ENCODE measurements at regions not wholly inside any gene's neighbourhood (a gene's known extent, or its start where the extent isn't known, plus 50 kb on each side); places are given as distances from the start of the nearest gene placed in this dataset.

DNA sequence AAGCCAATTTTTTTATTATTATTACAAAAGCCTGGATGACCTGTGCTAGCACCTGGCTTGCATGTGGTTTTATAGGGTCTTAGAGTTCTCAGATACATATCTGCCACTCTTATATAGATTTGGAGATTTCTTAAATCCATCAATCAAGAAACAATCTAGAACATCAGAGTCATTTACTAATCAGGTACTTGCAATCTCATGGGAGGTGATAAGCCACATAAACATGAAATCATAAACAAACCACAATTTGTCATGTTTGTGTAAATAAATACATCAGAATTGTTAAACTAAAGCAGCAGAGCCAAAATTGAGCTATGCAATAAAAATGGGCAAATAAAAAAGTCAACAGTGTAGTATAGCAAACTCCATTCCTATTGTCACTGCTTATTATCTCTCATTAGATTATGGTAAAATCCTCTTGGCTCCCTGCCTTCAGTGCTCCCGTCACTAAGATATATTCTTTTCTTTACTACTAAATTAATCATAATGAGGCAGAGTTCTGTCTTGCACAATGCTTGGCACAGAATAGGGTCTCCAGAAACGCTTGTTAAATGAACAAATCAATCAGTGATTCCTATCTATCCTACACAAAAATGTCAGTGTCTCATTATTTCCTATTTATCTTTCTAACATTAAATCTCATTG lies 108.7 kb upstream of the TTC29 start:
- ATAC-seq (no peak), DNase-seq (no peak)
- Mint-ChIP-seq H3K4me1 (peaks cover 12% of the 10 kb centered on the region), H3K4me3 (no peak overlapping the region), H3K27me3 (peaks cover 8% of the 10 kb centered on the region), H3K27ac (no peak overlapping the region), H3K36me3 (ENCODE audit: low read depth) (peaks cover 2% of the 10 kb centered on the region), H3K9me3 (ENCODE audit: low read depth) (no peaks in the 10 kb centered on the region)
- ChIA-PET POLR2A (no interaction called here), CTCF (no interaction called here)
- intact Hi-C loops (cut with DNase I, micrococcal nuclease): no loop called here

DNA sequence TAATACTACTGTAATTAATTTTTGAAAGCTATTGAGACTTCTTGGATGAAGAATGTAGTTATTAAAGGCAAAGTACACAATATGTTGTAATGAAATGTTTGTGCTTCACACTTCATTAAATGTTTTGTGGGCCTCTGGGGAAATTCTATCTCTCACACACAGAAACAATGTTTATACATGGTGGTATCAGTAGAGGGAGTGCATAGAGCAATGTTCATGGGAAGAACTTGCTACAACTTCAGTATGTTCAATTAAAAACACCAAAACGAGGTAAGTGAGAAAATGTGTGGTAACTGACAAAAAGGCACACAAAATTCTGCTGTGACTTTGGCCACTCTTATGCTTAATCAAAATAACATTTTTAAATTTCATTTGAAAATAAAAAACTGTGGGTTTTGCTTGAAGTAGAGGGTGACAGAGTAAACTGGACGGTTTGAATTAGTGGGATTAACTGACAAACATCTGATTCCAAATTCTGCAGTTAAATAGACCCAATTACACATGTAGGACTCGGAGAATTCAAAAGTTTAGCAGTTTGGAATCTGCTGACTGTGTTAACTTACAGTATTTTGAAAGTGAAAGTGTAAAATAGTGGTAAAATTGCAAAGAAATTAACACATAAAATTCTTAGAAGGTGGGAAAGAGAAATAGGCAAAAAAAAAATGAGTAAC lies 111.4 kb upstream of the TTC29 start:
- Mint-ChIP-seq H3K27me3 (peaks cover 6% of the 10 kb centered on the region), H3K4me1 (peaks cover 12% of the 10 kb centered on the region)

DNA sequence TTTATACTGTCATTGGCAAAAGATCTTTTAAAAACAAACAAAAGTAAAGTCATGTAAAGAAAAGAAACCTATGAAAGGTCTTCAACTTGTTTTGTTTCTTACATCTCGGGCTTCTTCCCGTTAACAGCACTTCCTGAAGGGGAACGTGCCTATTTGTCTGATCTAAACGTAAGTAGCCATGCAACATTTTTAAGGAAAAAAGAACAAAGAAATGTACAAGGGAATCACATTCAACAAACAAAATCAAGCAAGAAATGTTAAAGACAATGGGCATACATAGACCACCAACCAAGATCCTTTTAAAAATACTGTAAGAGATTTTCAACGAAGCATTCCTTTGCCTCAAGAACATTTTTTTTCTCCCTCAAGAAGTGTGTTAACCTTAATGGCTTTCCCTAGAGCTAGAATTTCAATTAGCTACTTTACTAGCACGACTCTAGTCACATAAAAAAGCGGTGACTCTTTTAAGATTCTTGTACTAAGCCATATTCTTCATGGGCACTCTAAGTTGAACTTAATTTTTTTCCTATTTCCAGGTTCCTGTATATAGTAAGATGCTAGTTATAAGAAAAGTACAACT lies 112.0 kb upstream of the TTC29 start:
- ChIA-PET POLR2A (no interaction called here), CTCF (no interaction called here)
- peak overlapping the region; percentile 77 for H3K27ac Mint-ChIP-seq
- intact Hi-C loops (cut with DNase I, micrococcal nuclease): no loop called here
- no peak for ATAC-seq
- no peak for DNase-seq
- H3K4me3 Mint-ChIP-seq: peak overlapping the region; percentile 63
- H3K36me3 Mint-ChIP-seq (ENCODE audit: low read depth): peaks cover 2% of the 10 kb centered on the region
- peaks cover 2% of the 10 kb centered on the region for H3K27me3 Mint-ChIP-seq
- peaks cover 12% of the 10 kb centered on the region for H3K4me1 Mint-ChIP-seq
- H3K9me3 Mint-ChIP-seq (ENCODE audit: low read depth): no peaks in the 10 kb centered on the region

More for the DNA sequence above, 111.4 kb upstream of the TTC29 start:
- no peaks in the 10 kb centered on the region for H3K9me3 Mint-ChIP-seq (ENCODE audit: low read depth)
- ChIA-PET CTCF (interaction anchor here (0.6 kb wide), 1 partner anchor 1959 kb away, joined by 3 read pairs; the partner anchor contains the start of genes ABCE1 and ANAPC10), POLR2A (no interaction called here)
- H3K36me3 Mint-ChIP-seq (ENCODE audit: low read depth): peaks cover 2% of the 10 kb centered on the region
- H3K4me3 Mint-ChIP-seq: peak overlapping the region; percentile 63
- intact Hi-C loops (cut with DNase I, micrococcal nuclease): no loop called here
- peak overlapping the region; percentile 77 for H3K27ac Mint-ChIP-seq
- DNase-seq (no peak), ATAC-seq (no peak)

- no peak for DNase-seq
- Mint-ChIP-seq H3K27ac (no peak overlapping the region), H3K4me1 (peaks cover 12% of the 10 kb centered on the region), H3K9me3 (ENCODE audit: low read depth) (no peaks in the 10 kb centered on the region), H3K4me3 (no peak overlapping the region), H3K27me3 (peaks cover 2% of the 10 kb centered on the region), H3K36me3 (ENCODE audit: low read depth) (peaks cover 2% of the 10 kb centered on the region)
- ATAC-seq: no peak
- ChIA-PET POLR2A (no interaction called here), CTCF (no interaction called here)
- intact Hi-C loops (cut with DNase I, micrococcal nuclease): no loop called here
These were observed 113.5 kb upstream of the TTC29 start for GRCh38 chr4:147059064-147059731.

GRCh38 chr4:147060151-147060931 lies 114.7 kb upstream of the TTC29 start:
- Mint-ChIP-seq H3K4me3 (no peak overlapping the region), H3K27me3 (peaks cover 2% of the 10 kb centered on the region), H3K9me3 (ENCODE audit: low read depth) (no peaks in the 10 kb centered on the region), H3K27ac (no peak overlapping the region), H3K36me3 (ENCODE audit: low read depth) (peaks cover 2% of the 10 kb centered on the region), H3K4me1 (peaks cover 12% of the 10 kb centered on the region)
- ATAC-seq: no peak
- CTCF ChIA-PET: interaction anchor here (0.8 to 1.3 kb wide), 3 partner anchors 10 to 235 kb away, joined by 3 to 4 read pairs (median 4); no protein-coding TSS in a partner anchor
- intact Hi-C loops (cut with DNase I, micrococcal nuclease): no loop called here
- POLR2A ChIA-PET: no interaction called here
- no peak for DNase-seq

DNA sequence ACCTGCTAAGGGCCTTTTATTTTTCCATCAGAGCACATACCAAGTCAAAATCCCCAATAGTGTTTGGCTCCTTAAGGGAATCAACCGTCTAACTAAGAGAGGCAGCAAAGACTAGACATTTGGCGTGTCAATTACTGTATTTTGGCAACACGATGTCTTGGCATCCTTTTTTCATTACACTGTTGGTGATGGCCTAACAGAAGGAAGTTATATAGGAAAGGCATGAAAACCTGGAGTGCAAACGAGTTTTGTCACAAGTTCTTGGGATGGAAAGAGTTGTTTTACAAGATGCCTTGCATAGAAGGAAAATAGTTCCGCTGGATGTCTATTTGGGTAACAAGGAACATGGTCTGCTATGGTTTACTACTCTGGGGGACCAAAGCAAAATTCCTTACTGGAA lies 119.2 kb upstream of the TTC29 start:
- Mint-ChIP-seq H3K27ac (no peak overlapping the region), H3K9me3 (ENCODE audit: low read depth) (no peaks in the 10 kb centered on the region), H3K27me3 (peaks cover 3% of the 10 kb centered on the region), H3K36me3 (ENCODE audit: low read depth) (no peaks in the 10 kb centered on the region), H3K4me1 (no peaks in the 10 kb centered on the region), H3K4me3 (no peak overlapping the region)
- DNase-seq (no peak), ATAC-seq (no peak)
- intact Hi-C loops (cut with DNase I, micrococcal nuclease): no loop called here
- ChIA-PET POLR2A (no interaction called here), CTCF (interaction anchor here (0.6 kb wide), 1 partner anchor 106 kb away, joined by 3 read pairs; no protein-coding TSS in a partner anchor)

GRCh38 chr4:147068564-147068963 lies 122.9 kb upstream of the TTC29 start:
- H3K27ac Mint-ChIP-seq: no peak overlapping the region
- no peaks in the 10 kb centered on the region for H3K4me1 Mint-ChIP-seq
- no peaks in the 10 kb centered on the region for H3K36me3 Mint-ChIP-seq (ENCODE audit: low read depth)
- no peak overlapping the region for H3K4me3 Mint-ChIP-seq
- ATAC-seq (no peak), DNase-seq (no peak)
- ChIA-PET POLR2A (no interaction called here), CTCF (interaction anchor here (0.6 to 1.3 kb wide), 3 partner anchors 28 to 769 kb away, joined by 3 to 5 read pairs (median 3); no protein-coding TSS in a partner anchor)
- intact Hi-C loops (cut with DNase I, micrococcal nuclease): no loop called here
- H3K27me3 Mint-ChIP-seq: peaks cover 18% of the 10 kb centered on the region
- peaks cover 8% of the 10 kb centered on the region for H3K9me3 Mint-ChIP-seq (ENCODE audit: low read depth)

DNA sequence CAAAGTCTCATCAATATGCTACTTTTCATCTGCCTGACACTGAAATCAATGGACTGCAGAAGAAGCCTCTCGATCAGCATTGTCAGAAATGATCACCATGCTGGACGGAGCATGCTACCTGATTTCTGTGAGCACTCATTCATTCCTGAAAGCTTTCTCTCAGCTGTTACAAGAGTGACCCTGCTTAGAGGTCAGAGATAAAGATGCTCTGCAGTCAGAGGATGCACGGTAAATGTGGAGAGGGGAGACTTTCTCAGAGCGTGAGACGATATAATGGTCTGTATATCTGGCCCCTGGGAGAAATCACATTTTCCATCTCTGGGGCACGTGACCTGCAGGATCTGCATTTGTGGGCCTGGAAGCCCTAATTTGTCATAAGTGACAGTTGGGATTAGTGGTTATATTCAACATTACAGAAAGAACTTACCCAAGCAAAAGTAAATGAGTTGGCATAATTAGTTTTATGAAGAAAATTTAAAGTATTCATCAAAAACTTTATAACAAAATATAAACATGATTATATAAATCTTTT lies 125.6 kb upstream of the TTC29 start:
- Mint-ChIP-seq H3K27me3 (peaks cover 19% of the 10 kb centered on the region), H3K36me3 (ENCODE audit: low read depth) (no peaks in the 10 kb centered on the region), H3K9me3 (ENCODE audit: low read depth) (peaks cover 8% of the 10 kb centered on the region), H3K4me1 (no peaks in the 10 kb centered on the region), H3K27ac (no peak overlapping the region), H3K4me3 (no peak overlapping the region)
- ChIA-PET CTCF (no interaction called here), POLR2A (no interaction called here)
- DNase-seq: no peak
- intact Hi-C loops (cut with DNase I, micrococcal nuclease): no loop called here
- no peak for ATAC-seq

- Mint-ChIP-seq H3K36me3 (ENCODE audit: low read depth) (no peaks in the 10 kb centered on the region), H3K4me3 (no peak overlapping the region), H3K4me1 (no peaks in the 10 kb centered on the region), H3K27me3 (peaks cover 26% of the 10 kb centered on the region), H3K27ac (no peak overlapping the region), H3K9me3 (ENCODE audit: low read depth) (peaks cover 8% of the 10 kb centered on the region)
- POLR2A ChIA-PET: no interaction called here
- CTCF ChIA-PET: no interaction called here
- DNase-seq: no peak
- intact Hi-C loops (cut with DNase I, micrococcal nuclease): no loop called here
- no peak for ATAC-seq
These were observed 130.5 kb upstream of the TTC29 start for GRCh38 chr4:147076179-147076578.

DNA sequence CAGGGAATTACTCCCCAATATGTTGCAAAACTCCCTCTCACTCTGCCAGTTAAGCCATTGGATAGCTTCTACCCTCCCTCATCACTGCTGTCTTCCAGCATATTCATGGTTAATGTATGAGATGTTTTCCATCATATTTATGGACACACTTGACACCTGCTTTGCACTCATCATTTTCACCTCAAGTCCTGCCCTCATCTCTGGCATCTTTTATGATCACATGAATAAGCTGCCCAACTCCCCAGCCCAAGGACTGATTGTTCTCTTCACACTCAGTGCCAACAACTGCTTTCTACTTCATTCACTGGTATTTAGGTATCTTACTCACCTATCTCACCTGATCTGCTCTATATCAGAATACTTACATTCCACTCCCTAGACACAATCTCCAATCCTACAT lies 131.1 kb upstream of the TTC29 start:
- no peak overlapping the region for H3K27ac Mint-ChIP-seq
- ATAC-seq: no peak
- CTCF ChIA-PET: no interaction called here
- no peaks in the 10 kb centered on the region for H3K4me1 Mint-ChIP-seq
- H3K9me3 Mint-ChIP-seq (ENCODE audit: low read depth): peaks cover 8% of the 10 kb centered on the region
- H3K36me3 Mint-ChIP-seq (ENCODE audit: low read depth): no peaks in the 10 kb centered on the region
- POLR2A ChIA-PET: no interaction called here
- intact Hi-C loops (cut with DNase I, micrococcal nuclease): no loop called here
- no peak overlapping the region for H3K4me3 Mint-ChIP-seq
- no peak for DNase-seq
- H3K27me3 Mint-ChIP-seq: peaks cover 25% of the 10 kb centered on the region

DNA sequence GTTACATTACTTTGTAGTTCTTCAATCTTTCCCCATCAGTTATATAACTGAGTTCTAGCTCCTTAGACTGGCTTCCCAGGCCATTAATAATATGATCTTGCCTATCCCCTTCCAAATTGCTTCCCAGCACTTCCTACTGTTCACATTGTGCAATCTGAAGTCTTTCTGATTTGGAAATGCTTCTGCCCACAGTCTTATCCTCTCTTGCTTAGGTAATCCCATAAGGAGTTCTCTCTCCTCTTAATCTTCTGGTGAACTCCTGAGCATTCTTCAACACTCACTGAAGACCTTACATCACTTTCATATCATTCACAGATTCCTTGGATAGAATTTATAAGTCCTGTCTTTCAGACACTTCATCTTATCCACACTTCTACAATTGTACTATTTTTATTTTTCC lies 132.7 kb upstream of the TTC29 start:
- no peak for DNase-seq
- no peaks in the 10 kb centered on the region for H3K4me1 Mint-ChIP-seq
- no peak overlapping the region for H3K27ac Mint-ChIP-seq
- no peaks in the 10 kb centered on the region for H3K36me3 Mint-ChIP-seq (ENCODE audit: low read depth)
- no peak overlapping the region for H3K4me3 Mint-ChIP-seq
- ChIA-PET CTCF (no interaction called here), POLR2A (no interaction called here)
- H3K27me3 Mint-ChIP-seq: peaks cover 16% of the 10 kb centered on the region
- intact Hi-C loops (cut with DNase I, micrococcal nuclease): no loop called here
- H3K9me3 Mint-ChIP-seq (ENCODE audit: low read depth): no peaks in the 10 kb centered on the region
- ATAC-seq: no peak

All from activated CD4-positive, alpha-beta T cell treated with anti-CD3 and anti-CD28 coated beads for 36 hours (primary cell).